ENCODE measurements at regions not wholly inside any gene's neighbourhood (a gene's known extent, or its start where the extent isn't known, plus 50 kb on each side); places are given as distances from the start of the nearest gene placed in this dataset.

GRCh38 chr5:155342956-155343355, 329.4 kb downstream of the KIF4B start:
- no peak for DNase-seq (ENCODE audit: low read depth)
- no peak for TF ChIP-seq CTCF (conservative IDR thresholded peaks at IDR 0.05; ENCODE audit: control insufficient read depth, insufficient read depth, low read depth, low read length)

GRCh38 chr5:155343468-155343867, 329.9 kb downstream of the KIF4B start:
- no peak overlapping the region for H3K4me3 ChIP-seq (ENCODE audit: control insufficient read depth, low read depth, low read length)
- no peak for DNase-seq (ENCODE audit: low read depth)
- TF ChIP-seq CTCF (conservative IDR thresholded peaks at IDR 0.05; ENCODE audit: control insufficient read depth, insufficient read depth, low read depth, low read length): no peak

More at GRCh38 chr5:155342956-155343355, 329.4 kb downstream of the KIF4B start:
- H3K4me3 ChIP-seq (ENCODE audit: control insufficient read depth, low read depth, low read length): no peak overlapping the region

- no peak overlapping the region for H3K4me3 ChIP-seq (ENCODE audit: control insufficient read depth, low read depth, low read length)
- TF ChIP-seq CTCF (conservative IDR thresholded peaks at IDR 0.05; ENCODE audit: control insufficient read depth, insufficient read depth, low read depth, low read length): no peak
- DNase-seq (ENCODE audit: low read depth): no peak
Measured at GRCh38 chr5:155353231-155353630, 339.7 kb downstream of the KIF4B start.

GRCh38 chr5:155366096-155366495, 352.5 kb downstream of the KIF4B start:
- no peak overlapping the region for H3K4me3 ChIP-seq (ENCODE audit: control insufficient read depth, low read depth, low read length)
- DNase-seq (ENCODE audit: low read depth): no peak
- TF ChIP-seq CTCF (conservative IDR thresholded peaks at IDR 0.05; ENCODE audit: control insufficient read depth, insufficient read depth, low read depth, low read length): no peak

- no peak overlapping the region for H3K4me3 ChIP-seq (ENCODE audit: control insufficient read depth, low read depth, low read length)
- TF ChIP-seq CTCF (conservative IDR thresholded peaks at IDR 0.05; ENCODE audit: control insufficient read depth, insufficient read depth, low read depth, low read length): no peak
- DNase-seq (ENCODE audit: low read depth): no peak
Measured at GRCh38 chr5:155367841-155368240, 354.3 kb downstream of the KIF4B start.

GRCh38 chr5:155368490-155368889, 354.9 kb downstream of the KIF4B start:
- no peak overlapping the region for H3K4me3 ChIP-seq (ENCODE audit: control insufficient read depth, low read depth, low read length)
- no peak for TF ChIP-seq CTCF (conservative IDR thresholded peaks at IDR 0.05; ENCODE audit: control insufficient read depth, insufficient read depth, low read depth, low read length)
- DNase-seq (ENCODE audit: low read depth): no peak

GRCh38 chr5:155380480-155380879, 366.9 kb downstream of the KIF4B start:
- TF ChIP-seq CTCF (conservative IDR thresholded peaks at IDR 0.05; ENCODE audit: control insufficient read depth, insufficient read depth, low read depth, low read length): no peak

More at GRCh38 chr5:155380480-155380879, 366.9 kb downstream of the KIF4B start:
- no peak overlapping the region for H3K4me3 ChIP-seq (ENCODE audit: control insufficient read depth, low read depth, low read length)
- DNase-seq (ENCODE audit: low read depth): no peak
